ENCODE measurements at regions not wholly inside any gene's neighbourhood (a gene's known extent, or its start where the extent isn't known, plus 50 kb on each side); places are given as distances from the start of the nearest gene placed in this dataset.
A peak's percentile ranks its signal among the peaks of the same experiment; 100 is the strongest.

GRCh38 chr11:19403196-19403895 is 162.6 kb upstream of the E2F8 start:
- DNase-seq (ENCODE audit: low spot score): no peak

DNA sequence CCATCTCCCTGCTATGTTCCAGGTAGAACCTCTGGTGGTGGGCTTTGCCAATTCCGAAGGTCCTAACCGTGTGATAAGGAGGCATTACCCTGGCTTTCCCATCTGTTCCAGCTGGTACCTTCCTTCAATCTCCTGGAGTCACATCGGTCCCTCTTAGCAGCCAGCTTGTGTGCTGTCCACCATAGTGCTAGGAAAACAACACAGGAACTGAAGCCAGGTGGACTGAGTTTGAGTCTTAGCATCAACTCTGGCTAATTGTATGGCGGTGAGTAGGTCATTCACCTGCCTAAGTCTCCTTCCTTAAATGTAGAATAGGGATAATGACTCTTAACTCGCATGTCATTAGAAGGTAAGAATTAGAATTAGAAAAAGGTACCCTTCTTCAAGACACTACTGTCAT is 159.6 kb upstream of the E2F8 start:
- no peak for DNase-seq (ENCODE audit: low spot score)

DNA sequence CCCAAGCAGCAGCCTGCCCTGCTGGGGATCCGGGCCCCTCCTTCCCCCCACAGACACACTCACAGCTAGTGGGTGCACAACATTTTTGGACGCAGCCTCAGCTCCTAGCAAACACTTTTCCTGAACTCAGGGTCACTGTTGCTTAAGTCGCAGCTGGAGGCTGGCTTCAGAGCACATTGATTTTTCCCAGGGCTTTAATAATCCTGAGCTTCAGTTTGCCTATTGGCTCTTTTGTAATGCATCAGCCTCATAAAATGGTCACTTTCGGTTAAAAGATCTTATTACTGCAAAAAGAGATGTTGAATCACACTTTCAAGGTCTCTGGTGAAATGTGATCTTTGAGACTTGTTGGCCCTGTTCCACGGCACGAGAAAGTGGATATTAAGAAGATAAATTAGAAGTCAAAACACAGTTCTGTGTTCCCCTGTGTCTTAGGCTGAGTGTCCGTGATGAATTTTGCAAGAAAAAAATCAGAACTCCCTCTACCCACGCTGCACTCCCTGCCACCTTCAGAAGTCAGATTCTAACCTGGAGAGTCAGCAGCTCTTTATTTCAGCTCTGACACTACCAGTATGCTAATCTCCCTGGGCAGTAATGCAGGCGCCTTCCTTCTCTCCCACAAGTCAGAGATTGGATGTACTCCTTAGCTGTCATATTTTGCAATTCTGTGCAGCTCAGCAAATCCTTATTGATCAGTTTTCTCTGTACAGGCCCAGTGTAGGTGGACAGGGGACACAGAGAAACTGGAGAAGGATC is 158.2 kb upstream of the E2F8 start:
- no peak for DNase-seq (ENCODE audit: low spot score)

DNA sequence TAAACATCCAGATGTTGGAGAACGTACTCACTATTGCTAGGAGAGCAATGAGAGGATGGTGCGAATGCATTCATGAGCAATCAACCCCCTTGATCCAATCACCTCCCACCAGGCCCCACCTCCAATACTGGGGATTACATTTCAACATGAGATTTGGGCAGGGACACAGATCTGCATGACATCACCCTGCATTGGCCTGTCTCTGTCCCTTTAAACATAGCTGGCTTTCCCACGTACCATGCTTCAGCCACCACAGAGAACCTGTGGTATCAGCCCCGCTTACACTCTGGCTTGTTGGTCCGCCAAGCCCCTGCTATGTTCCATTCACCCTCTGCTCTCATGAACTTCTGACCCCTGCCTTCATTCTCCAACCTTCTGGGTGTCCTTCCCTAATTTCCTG is 157.5 kb upstream of the E2F8 start:
- no peak for DNase-seq (ENCODE audit: low spot score)

DNA sequence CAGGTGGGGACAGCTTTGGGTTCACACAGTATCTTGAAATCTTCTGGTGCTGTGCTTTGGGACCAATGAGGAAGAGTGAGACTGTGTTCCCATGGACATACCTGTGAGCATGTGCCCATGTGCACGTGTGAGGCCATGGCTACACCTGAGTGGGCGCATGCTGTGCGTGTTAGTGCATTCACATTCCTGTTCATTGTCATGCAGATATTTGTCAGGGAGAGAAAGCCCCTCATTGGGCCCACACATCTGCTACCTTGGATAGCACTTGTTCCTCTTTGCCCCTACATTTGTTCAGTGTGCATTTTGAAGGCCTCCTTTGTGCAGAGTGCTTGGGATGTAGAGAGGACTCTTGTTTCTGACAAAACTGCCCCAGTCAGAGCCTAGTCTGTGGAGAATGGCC is 154.3 kb upstream of the E2F8 start:
- no peak for DNase-seq (ENCODE audit: low spot score)

GRCh38 chr11:19394525-19395016 is 153.8 kb upstream of the E2F8 start:
- no peak for DNase-seq (ENCODE audit: low spot score)

GRCh38 chr11:19393941-19394340 is 153.2 kb upstream of the E2F8 start:
- no peak for DNase-seq (ENCODE audit: low spot score)

DNA sequence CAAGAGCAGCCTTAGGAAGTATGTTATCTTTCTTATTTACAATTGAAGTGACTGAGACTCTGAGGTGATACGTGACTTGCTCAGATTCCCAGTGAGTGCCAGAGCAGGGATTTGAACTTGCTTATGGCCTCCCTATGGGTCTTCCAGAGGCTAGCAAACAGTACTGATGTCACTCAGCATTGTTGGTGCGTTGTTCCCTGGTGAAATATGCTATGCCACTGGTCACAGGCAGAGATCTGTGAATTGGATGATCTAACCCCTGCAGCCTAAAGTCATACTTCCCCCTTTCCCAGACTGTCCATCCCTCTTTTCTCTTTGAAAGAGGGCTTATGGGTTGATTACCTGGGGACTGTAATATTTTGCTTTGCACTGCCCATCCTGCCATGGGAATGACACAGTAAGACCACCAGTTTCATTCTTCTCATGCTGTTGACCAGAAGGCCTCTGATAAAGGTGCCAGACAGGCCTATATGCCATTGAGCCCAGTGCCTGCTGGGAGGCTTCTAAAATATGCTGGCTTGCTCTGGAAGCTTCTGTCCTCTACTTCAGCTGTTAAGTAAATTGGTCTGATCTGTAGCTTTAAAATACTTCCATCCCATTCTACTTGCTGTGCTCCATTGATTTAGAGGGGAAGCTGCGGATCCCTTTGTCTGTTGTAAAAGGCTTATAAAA is 152.2 kb upstream of the E2F8 start:
- DNase-seq (ENCODE audit: low spot score): no peak

GRCh38 chr11:19392321-19392720 is 151.6 kb upstream of the E2F8 start:
- no peak for DNase-seq (ENCODE audit: low spot score)

GRCh38 chr11:19391652-19392051 is 150.9 kb upstream of the E2F8 start:
- no peak for DNase-seq (ENCODE audit: low spot score)

DNA sequence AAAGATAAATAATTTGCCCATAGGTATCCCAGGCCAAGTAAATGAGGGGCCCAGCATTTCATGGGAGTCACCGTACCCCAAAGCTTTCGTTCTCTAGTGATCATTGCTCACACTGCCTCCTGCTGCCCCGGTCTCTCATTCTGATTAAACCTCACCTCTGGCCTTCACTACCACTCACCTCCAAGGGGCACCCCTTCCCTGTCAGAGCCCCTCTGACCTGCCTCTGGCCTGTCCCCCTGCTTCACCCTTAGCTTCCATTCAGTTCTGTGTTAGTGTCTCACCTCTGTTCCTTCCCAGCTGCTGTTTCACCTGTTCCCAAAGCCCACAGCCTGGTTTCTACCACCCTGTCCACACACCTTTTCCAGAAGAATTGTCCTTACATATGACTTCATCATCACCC is 150.3 kb upstream of the E2F8 start:
- no peak for DNase-seq (ENCODE audit: low spot score)

DNA sequence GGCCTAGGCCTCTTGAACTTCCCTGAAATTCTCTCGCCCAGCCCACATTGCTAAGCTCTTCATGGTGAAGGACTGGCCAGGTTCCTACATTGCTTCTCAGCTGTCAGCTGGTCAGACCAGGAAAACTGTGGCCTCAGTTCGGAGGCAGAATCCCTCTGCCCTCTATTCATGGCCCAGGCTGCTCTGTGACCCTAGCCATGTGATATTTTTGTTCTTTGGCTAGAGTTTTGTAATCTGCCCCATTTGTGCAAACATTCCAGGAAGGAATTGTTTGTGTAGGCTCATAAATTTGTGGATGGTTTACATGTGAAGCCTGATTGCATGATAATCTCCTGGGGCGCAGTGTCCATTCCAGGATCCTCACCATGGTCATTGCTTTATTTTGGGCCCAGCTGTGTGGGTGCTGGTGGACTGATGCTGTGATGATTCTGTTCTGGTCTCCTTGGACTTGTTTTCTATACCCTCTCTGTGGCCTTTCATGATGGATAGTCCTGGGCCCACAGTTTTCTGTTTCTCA is 149.1 kb upstream of the E2F8 start:
- DNase-seq (ENCODE audit: low spot score): no peak

GRCh38 chr11:19382131-19382611 is 141.4 kb upstream of the E2F8 start:
- DNase-seq (ENCODE audit: low spot score): no peak

GRCh38 chr11:19380375-19380774 is 139.6 kb upstream of the E2F8 start:
- DNase-seq (ENCODE audit: low spot score): no peak

- no peak for DNase-seq (ENCODE audit: low spot score)
These were observed 138.7 kb upstream of the E2F8 start for GRCh38 chr11:19379465-19379864.

GRCh38 chr11:19378814-19379213 is 138.1 kb upstream of the E2F8 start:
- DNase-seq (ENCODE audit: low spot score): no peak

DNA sequence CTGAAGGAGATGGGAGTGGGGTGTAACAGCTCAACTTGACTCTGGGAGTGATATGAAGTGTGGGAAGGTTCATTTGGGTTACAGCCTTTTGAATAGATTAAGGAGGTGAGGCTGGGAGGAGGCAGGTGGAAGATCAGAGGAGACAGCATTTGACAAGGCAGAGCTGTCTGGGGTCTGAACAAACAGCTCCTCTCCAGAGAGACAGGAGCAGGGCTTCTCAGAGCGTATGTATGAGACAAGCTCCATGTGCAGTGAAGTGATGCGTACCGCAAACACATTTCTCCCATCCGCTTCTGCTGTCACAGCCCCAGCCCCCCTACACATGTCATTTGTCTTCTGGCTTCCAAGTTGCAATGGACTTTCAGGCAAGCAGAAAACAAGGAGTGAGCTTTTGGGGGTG is 137.1 kb upstream of the E2F8 start:
- DNase-seq (ENCODE audit: low spot score): no peak

DNA sequence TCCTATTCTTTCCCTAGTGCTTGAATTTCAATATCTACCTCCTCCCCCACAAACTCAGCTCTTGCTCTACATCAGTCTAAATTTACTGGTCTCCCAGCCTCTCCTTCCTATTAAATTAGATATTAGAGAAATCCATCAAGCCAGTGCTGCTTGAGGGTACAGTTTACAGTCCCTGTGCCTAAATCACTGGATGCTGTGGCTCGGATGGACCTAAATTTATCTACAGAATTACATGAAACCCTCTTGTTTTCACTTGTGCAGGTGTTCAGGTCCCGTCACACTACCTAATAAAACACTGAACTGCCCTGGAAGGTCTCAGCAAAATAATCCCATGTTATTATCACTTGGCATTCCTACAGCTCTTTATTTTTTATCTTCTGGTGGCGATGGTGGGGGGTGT is 134.7 kb upstream of the E2F8 start:
- DNase-seq (ENCODE audit: low spot score): no peak

DNA sequence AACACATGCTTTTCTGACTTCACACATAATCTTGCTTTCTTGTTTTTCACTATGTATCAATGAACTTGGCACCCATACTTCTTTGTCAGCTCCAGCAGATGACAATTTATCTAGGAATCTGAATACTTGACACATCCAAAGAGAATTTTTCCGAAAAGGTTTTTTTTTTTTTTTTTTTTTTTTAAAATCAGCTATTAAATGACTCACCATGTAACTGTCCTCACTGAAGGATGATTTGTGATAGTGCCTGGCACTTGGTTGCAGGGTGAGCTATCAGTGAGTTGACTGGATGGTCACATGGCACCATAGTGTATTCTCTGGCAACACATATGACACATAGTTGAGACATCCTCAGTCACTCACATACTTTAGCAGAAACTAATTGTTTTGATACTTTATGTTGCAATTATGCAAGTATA is 133.4 kb upstream of the E2F8 start:
- no peak for DNase-seq (ENCODE audit: low spot score)

GRCh38 chr11:19372381-19372780 is 131.6 kb upstream of the E2F8 start:
- no peak for DNase-seq (ENCODE audit: low spot score)

DNA sequence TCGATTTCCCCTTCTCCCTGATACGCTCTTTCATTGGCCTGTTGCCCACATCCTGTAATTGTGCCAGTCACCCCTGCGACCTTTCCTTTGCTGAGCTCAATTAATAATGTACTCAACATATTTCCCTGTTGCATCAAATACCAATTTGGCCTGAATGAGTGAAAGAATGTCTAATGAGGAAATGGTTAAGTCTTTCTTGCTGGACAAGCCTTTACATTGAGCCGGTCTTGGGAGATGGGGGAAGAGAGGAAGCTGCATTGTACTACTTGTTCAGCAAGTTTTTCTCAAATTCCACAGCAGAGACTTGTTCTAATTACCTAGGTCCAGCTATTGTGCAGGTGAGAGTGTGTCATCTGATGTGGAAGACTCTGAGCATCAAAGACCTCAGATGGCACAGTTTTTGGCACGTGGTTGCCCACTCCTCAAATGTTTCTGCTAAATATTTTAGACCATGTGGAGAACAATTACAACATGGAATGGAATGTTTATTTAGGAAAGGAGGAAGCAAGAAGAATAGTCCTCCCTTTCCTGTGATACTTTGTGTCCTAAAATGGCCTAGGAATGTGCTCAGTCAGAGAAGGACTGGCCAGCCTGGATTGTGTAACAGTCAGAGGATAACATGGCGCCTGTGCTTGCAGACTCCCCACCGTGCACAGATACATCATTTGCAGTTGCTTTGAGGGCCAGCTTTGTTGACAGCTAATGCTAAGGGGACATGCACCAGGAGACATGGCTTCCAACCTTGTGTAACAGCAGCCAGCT is 129.5 kb upstream of the E2F8 start:
- DNase-seq (ENCODE audit: low spot score): peak; percentile 57
